Vagina (tissue), 2 donors: ENCODE measurements at regions not wholly inside any gene's neighbourhood (a gene's known extent, or its start where the extent isn't known, plus 50 kb on each side); places are given as distances from the start of the nearest gene placed in this dataset.
"Not testable (repeated sequence)": the region's sequence is repeated elsewhere in the genome, so short reads cannot be mapped to it uniquely, and the experiment has no call there.

Experiments used
- DNase-seq, 2 donors: peaks; one replicate each; pipeline ENCODE4 v3.0.0-alpha.2; 2017; ENCODE audit errors: extremely low spot score in 2 of 2
- H3K27ac ChIP-seq: fragments of 200-600 bp; sonication (generic); one replicate; pipeline ENCODE4 v1.5.1; 2019
- H3K27me3 ChIP-seq: fragments of 200-600 bp; sonication (generic); one replicate; pipeline ENCODE4 v1.5.1; 2019
- H3K36me3 ChIP-seq, 2 donors: fragments of 200-600 bp; sonication (generic); one replicate each; pipeline ENCODE4 v1.5.1; 2017 to 2019
- H3K4me1 ChIP-seq: fragments of 200-600 bp; sonication (generic); one replicate; pipeline ENCODE4 v1.5.1; 2019
- H3K4me3 ChIP-seq, 2 donors: fragments of 200-600 bp; sonication (generic); 1 replicate in 1 of 2; 2 replicates in 1 of 2; pipeline ENCODE4 v1.5.1; 2016 to 2019
- H3K9me3 ChIP-seq: fragments of 200-600 bp; sonication (generic); one replicate; pipeline ENCODE4 v1.5.1; 2019
- CTCF ChIP-seq, 3 experiments: fragments of 450-650 bp in 2 of 3; fragments of 200-600 bp in 1 of 3; sonication (generic) in 1 of 3; IDR thresholded peaks; one replicate each; pipeline ENCODE4 v1.5.1; 2017 to 2019; ENCODE audit warnings: antibody characterized with exemption in 3 of 3, mild to moderate bottlenecking in 2 of 3, moderate library complexity in 2 of 3
- POLR2A ChIP-seq, 2 donors: fragments of 450-650 bp; IDR thresholded peaks; one replicate each; pipeline ENCODE4 v1.6.1; 2017; ENCODE audit warnings: antibody characterized with exemption in 2 of 2, mild to moderate bottlenecking in 2 of 2, moderate library complexity in 2 of 2
- POLR2AphosphoS5 ChIP-seq, 2 donors: sonication (generic); formaldehyde crosslinking; IDR thresholded peaks; one replicate each; pipeline ENCODE4 v1.9.0; 2017; ENCODE audit warnings: antibody characterized with exemption in 2 of 2, mild to moderate bottlenecking in 2 of 2, low read depth in 1 of 2; ENCODE audit not compliant: insufficient read depth in 1 of 2
- intact Hi-C: fragments of 100-400 bp; cut with DNase I; formaldehyde crosslinking; loops from one replicate; pipeline ENCODE4 v1.15.1; 2023

- DNase-seq, result peak; percentile 58
- Histone ChIP-seq H3K4me1 (no peaks in the 10 kb centered on the region), H3K9me3 (no peaks in the 10 kb centered on the region), H3K4me3 (no peak overlapping the region), H3K27ac (no peak overlapping the region), H3K36me3 (no peaks in the 10 kb centered on the region), H3K27me3 (no peaks in the 10 kb centered on the region)
- intact Hi-C loops, result no loop called here
- TF ChIP-seq CTCF (IDR thresholded peaks at IDR 0.05) (no peak), POLR2AphosphoS5 (IDR thresholded peaks at IDR 0.05; ENCODE audit: insufficient read depth in 1 of 2, low read depth in 1 of 2) (no peak), POLR2A (IDR thresholded peaks at IDR 0.05) (no peak)
These were observed 214.9 kb downstream of the FGF9 start for GRCh38 chr13:21885714-21886224.

DNA sequence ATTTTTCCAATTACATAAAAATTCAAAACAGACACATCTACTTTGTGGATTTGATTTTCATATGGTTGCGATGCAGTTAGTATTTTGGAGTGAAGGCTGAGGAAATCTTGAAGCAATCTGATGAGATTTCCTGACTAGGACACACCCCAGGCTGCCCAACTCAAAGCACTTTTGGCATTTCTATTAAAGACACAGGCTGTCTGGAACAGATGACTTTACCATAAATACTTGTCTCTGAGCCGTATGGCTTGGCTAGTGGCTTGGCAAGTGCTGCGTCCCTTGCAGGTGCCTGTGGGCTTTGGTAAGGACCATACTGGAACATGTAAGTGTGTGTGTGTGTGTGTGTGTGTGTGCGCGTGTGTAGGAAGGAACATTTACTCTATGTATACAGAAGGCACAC, 218.8 kb downstream of the FGF9 start:
- H3K27me3 ChIP-seq, result no peaks in the 10 kb centered on the region
- no peak overlapping the region for H3K4me3 ChIP-seq
- intact Hi-C loops, result no loop called here

DNA sequence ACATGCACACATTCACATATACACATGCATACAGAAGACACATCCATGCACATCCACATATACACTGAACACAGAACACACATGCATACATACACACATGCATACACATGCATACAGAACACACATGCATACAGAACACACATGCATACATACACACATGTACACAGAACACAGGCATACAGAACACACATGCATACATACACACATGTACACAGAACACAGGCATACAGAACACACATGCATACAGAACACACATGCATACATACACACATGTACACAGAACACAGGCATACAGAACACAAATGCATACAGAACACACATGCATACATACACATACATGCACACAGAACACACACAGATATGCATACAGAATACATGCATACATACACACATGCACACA, 219.3 kb downstream of the FGF9 start:
- DNase-seq, H3K36me3 ChIP-seq, H3K27me3 ChIP-seq, H3K27ac ChIP-seq, intact Hi-C loops, H3K4me3 ChIP-seq, H3K4me1 ChIP-seq, H3K9me3 ChIP-seq: not testable (repeated sequence)

More for the DNA sequence above, 218.8 kb downstream of the FGF9 start:
- Histone ChIP-seq H3K27ac (no peak overlapping the region), H3K36me3 (no peaks in the 10 kb centered on the region), H3K4me1 (no peaks in the 10 kb centered on the region), H3K9me3 (no peaks in the 10 kb centered on the region)
- no peak for DNase-seq
- TF ChIP-seq POLR2AphosphoS5 (IDR thresholded peaks at IDR 0.05; ENCODE audit: insufficient read depth in 1 of 2, low read depth in 1 of 2) (no peak), CTCF (IDR thresholded peaks at IDR 0.05) (no peak)

GRCh38 chr13:21894091-21894490, 223.2 kb downstream of the FGF9 start:
- H3K9me3 ChIP-seq, result no peaks in the 10 kb centered on the region
- intact Hi-C loops, result no loop called here
- no peaks in the 10 kb centered on the region for H3K36me3 ChIP-seq

DNA sequence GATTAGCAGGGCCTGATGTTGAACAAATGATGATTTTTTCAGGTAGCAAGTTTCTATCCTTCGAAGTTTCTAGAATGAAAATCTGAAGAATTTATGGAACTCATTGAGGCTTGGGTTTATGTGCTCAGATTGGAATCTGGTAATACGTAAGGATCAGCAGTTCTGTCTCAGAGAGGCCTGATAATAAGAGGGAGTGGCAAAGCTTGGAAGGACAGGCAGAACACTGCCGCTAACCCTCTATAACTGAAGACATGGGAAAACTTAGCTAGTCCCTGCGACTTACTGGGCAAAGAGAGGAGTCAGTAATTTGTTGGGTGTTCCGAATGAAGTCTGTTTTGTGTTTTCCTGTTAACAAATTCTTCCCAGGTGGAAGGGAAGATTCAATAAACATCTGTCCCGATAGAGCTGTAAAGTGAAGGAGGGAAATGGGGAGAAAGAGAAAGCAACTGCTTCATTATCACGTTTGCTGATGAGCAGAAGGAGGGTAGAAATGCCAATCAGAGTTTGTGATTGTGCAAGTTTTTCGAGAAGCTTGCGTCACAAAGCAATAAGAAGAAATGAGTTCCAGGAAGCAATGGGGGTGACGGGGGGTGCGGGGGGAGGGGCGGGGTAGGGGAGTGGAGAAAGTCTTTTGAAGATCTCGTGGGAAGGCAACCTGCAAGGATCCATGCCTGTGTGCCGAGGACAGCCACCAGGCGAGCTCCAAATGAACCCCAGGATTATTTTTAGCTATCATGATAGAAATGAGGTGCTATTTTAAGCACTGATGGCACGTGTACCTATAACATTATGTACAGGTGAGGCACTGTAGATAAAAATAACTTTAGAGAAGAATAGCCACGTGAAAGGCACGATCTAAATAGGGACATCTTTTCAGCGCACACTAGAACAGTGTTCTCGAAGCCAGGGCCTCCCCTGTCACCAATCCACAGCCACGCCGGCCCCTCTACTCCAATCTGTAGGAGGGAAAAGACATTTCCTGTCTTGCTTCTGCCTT, 224.1 kb downstream of the FGF9 start:
- Histone ChIP-seq H3K36me3 (no peaks in the 10 kb centered on the region), H3K27ac (no peak overlapping the region), H3K4me3 (no peak overlapping the region), H3K4me1 (no peaks in the 10 kb centered on the region), H3K27me3 (no peaks in the 10 kb centered on the region), H3K9me3 (no peaks in the 10 kb centered on the region)
- DNase-seq, result no peak
- no peak for TF ChIP-seq CTCF (IDR thresholded peaks at IDR 0.05)
- no peak for TF ChIP-seq POLR2AphosphoS5 (IDR thresholded peaks at IDR 0.05; ENCODE audit: insufficient read depth in 1 of 2, low read depth in 1 of 2)
- TF ChIP-seq POLR2A (IDR thresholded peaks at IDR 0.05), result no peak
- intact Hi-C loops, result no loop called here

More at GRCh38 chr13:21894091-21894490, 223.2 kb downstream of the FGF9 start:
- TF ChIP-seq CTCF (IDR thresholded peaks at IDR 0.05) (no peak), POLR2AphosphoS5 (IDR thresholded peaks at IDR 0.05; ENCODE audit: insufficient read depth in 1 of 2, low read depth in 1 of 2) (no peak), POLR2A (IDR thresholded peaks at IDR 0.05) (no peak)
- no peak overlapping the region for H3K27ac ChIP-seq
- H3K27me3 ChIP-seq, result no peaks in the 10 kb centered on the region
- H3K4me1 ChIP-seq, result no peaks in the 10 kb centered on the region
- H3K4me3 ChIP-seq, result no peak overlapping the region
- DNase-seq, result no peak
